ENCODE measurements at regions not wholly inside any gene's neighbourhood (a gene's known extent, or its start where the extent isn't known, plus 50 kb on each side); places are given as distances from the start of the nearest gene placed in this dataset.

DNA sequence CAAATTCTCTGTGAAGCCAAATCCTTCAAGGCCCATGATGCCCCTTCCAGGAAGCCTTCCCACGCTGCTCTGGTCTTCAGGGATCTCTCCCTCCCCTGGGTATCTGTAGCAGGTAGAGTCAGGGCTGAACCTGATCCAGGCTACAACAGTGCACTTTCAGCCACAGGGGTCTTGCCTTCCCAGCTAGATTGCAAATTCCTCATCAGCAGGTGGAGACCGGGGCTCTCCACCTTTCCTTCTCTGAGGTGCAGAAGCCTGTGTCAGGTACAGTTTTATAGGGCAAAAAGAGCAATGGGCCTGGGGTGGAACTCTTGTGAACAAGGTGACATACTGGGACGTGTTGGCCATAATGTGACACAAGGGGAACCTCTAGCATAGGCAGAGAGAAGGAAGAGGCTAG is 312.9 kb downstream of the MYCN start:
- TF ChIP-seq PKNOX1 (IDR thresholded peaks at IDR 0.05): no peak
- TF ChIP-seq FOXK2 (IDR thresholded peaks at IDR 0.05): no peak
- TF ChIP-seq ARNT (IDR thresholded peaks at IDR 0.05): no peak
- no peak for TF ChIP-seq TARDBP (IDR thresholded peaks at IDR 0.05)
- no peak for TF ChIP-seq FOXA1 (IDR thresholded peaks at IDR 0.05)
- no peak for TF ChIP-seq BHLHE40 (IDR thresholded peaks at IDR 0.05; ENCODE audit: borderline replicate concordance)
- TF ChIP-seq LEF1 (IDR thresholded peaks at IDR 0.05; ENCODE audit: borderline replicate concordance): no peak
- TF ChIP-seq SUZ12 (IDR thresholded peaks at IDR 0.05): no peak
- no peak for TF ChIP-seq L3MBTL2 (conservative IDR thresholded peaks at IDR 0.05)
